Stomach (tissue), 8 donors: ENCODE measurements at regions not wholly inside any gene's neighbourhood (a gene's known extent, or its start where the extent isn't known, plus 50 kb on each side); places are given as distances from the start of the nearest gene placed in this dataset.

Source experiments
- DNase-seq, 2 donors: peaks; one replicate each; pipeline versions ENCODE4 v3.0.0 to v3.0.0-alpha.2; 2013 to 2019
- H3K27ac ChIP-seq, 5 donors: fragments of 200-600 bp in 4 of 5; sonication (generic) in 4 of 5; one replicate each; pipeline ENCODE4 v1.5.1; 2013 to 2019; ENCODE audit warnings: mild to moderate bottlenecking in 1 of 5, moderate library complexity in 1 of 5
- H3K27me3 ChIP-seq, 3 donors: fragments of 200-600 bp; sonication (generic); one replicate each; pipeline ENCODE4 v1.5.1; 2017 to 2019; ENCODE audit warnings: mixed run types in 1 of 3
- H3K36me3 ChIP-seq, 4 donors: fragments of 200-600 bp; sonication (generic); 1 replicate in 3 of 4; 2 replicates in 1 of 4; pipeline ENCODE4 v1.5.1; 2016 to 2019
- H3K4me1 ChIP-seq, 4 donors: fragments of 200-600 bp; sonication (generic); one replicate each; pipeline ENCODE4 v1.5.1; 2016 to 2019
- H3K4me3 ChIP-seq, 4 donors: fragments of 200-600 bp; sonication (generic) in 3 of 4; one replicate each; pipeline ENCODE4 v1.5.1; 2016 to 2019; ENCODE audit warnings: mild to moderate bottlenecking in 1 of 4
- H3K9me3 ChIP-seq, 4 donors: fragments of 200-600 bp; sonication (generic); one replicate each; pipeline ENCODE4 v1.5.1; 2016 to 2019
- CTCF ChIP-seq, 7 experiments: fragments of 450-650 bp in 4 of 7; fragments of 200-600 bp in 3 of 7; sonication (generic) in 3 of 7; IDR thresholded peaks; one replicate each; pipeline ENCODE4 v1.5.1; 2016 to 2019; ENCODE audit warnings: antibody characterized with exemption in 7 of 7, control low read depth in 2 of 7, mild to moderate bottlenecking in 1 of 7
- EP300 ChIP-seq: sonication (generic); formaldehyde crosslinking; IDR thresholded peaks from one replicate; pipeline ENCODE4 v1.6.1; 2017; ENCODE audit warnings: antibody characterized with exemption
- POLR2A ChIP-seq, 4 donors: fragments of 450-650 bp; IDR thresholded peaks; one replicate each; pipeline ENCODE4 v1.6.1; 2016; ENCODE audit warnings: antibody characterized with exemption in 4 of 4, control low read depth in 2 of 4, mild to moderate bottlenecking in 1 of 4, moderate library complexity in 1 of 4
- POLR2AphosphoS5 ChIP-seq, 3 donors: sonication (generic); formaldehyde crosslinking; IDR thresholded peaks; one replicate each; pipeline ENCODE4 v1.6.1; 2016; ENCODE audit warnings: antibody characterized with exemption in 3 of 3
- WGBS, 5 donors: extraction: QIAGEN DNeasy Blood & Tissue Kit in 3 of 5; methylation state at CpG; one replicate each; pipeline versions ENCODE4 v1.1.5 to v1.1.7; 2013 to 2018; 5-methylcytosine and 5-hydroxymethylcytosine counted together
- intact Hi-C: fragments of 100-400 bp; cut with DNase I; formaldehyde crosslinking; loops from one replicate; pipeline ENCODE4 v1.15.1; 2023; ENCODE audit warnings: low total_unique reads
- donor health status: healthy with polysubstance abuse.
- donor health status: Bipolar disorder and iron deficiency.
- donor health status: healthy.

- TF ChIP-seq POLR2A (IDR thresholded peaks at IDR 0.05) (no peak), EP300 (no peak), CTCF (IDR thresholded peaks at IDR 0.05) (no peak), POLR2AphosphoS5 (IDR thresholded peaks at IDR 0.05) (no peak)
- Histone ChIP-seq H3K27ac (no peak overlapping the region), H3K36me3 (no peaks in the 10 kb centered on the region), H3K9me3 (no peaks in the 10 kb centered on the region), H3K27me3 (no peaks in the 10 kb centered on the region), H3K4me3 (no peak overlapping the region), H3K4me1 (no peaks in the 10 kb centered on the region)
- DNase-seq: no peak
- intact Hi-C loops: no loop called here
- WGBS, 5 donors: 16 to 40% (median 30%) methylated on average over 1 of the region's 1 CpG
Measured at GRCh38 chr5:16306812-16307211, 127.2 kb upstream of the MARCHF11 start.

GRCh38 chr5:16304846-16305245 lies 125.3 kb upstream of the MARCHF11 start:
- Histone ChIP-seq H3K4me1 (no peaks in the 10 kb centered on the region), H3K27me3 (no peaks in the 10 kb centered on the region), H3K4me3 (no peak overlapping the region), H3K27ac (no peak overlapping the region), H3K9me3 (no peaks in the 10 kb centered on the region), H3K36me3 (no peaks in the 10 kb centered on the region)
- no peak for TF ChIP-seq EP300
- TF ChIP-seq CTCF (IDR thresholded peaks at IDR 0.05): no peak
- TF ChIP-seq POLR2A (IDR thresholded peaks at IDR 0.05): no peak
- no peak for TF ChIP-seq POLR2AphosphoS5 (IDR thresholded peaks at IDR 0.05)
- intact Hi-C loops: no loop called here
- no peak for DNase-seq
- 76 to 86% (median 86%) methylated on average over 6 of the region's 6 CpGs for WGBS, 5 donors

GRCh38 chr5:16296946-16297345 lies 117.4 kb upstream of the MARCHF11 start:
- H3K4me3 ChIP-seq: no peak overlapping the region
- intact Hi-C loops: no loop called here
- H3K27ac ChIP-seq: no peak overlapping the region
- no peaks in the 10 kb centered on the region for H3K36me3 ChIP-seq
- no peaks in the 10 kb centered on the region for H3K27me3 ChIP-seq
- H3K4me1 ChIP-seq: no peaks in the 10 kb centered on the region
- H3K9me3 ChIP-seq: peaks cover 0 to 34% (median 23%) of the 10 kb centered on the region in 4 donors
- 45 to 63% (median 51%) methylated on average over 3 of the region's 3 CpGs for WGBS, 5 donors
- DNase-seq: no peak
- TF ChIP-seq POLR2AphosphoS5 (IDR thresholded peaks at IDR 0.05) (no peak), EP300 (no peak), POLR2A (IDR thresholded peaks at IDR 0.05) (no peak), CTCF (IDR thresholded peaks at IDR 0.05) (no peak)

DNA sequence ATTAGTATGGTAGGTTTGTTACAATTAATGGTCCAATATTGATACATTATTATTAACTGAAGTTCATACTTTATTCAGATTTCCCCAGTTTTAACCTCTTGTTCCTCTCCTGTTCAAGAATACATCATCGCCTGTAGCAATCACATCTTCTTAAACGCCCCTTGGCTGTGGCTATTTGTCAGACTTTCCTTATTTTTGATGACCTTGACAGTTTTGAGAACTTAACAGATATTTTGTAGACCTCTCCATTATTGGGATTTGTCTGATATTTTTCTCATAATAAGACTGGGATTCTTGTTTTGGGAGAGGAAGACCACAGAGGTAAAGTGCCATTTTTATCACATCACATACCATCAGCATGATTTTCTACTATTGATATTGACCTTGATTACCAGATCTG lies 112.3 kb upstream of the MARCHF11 start:
- no peaks in the 10 kb centered on the region for H3K36me3 ChIP-seq
- no peaks in the 10 kb centered on the region for H3K4me1 ChIP-seq
- H3K4me3 ChIP-seq: no peak overlapping the region
- intact Hi-C loops: no loop called here
- TF ChIP-seq POLR2AphosphoS5 (IDR thresholded peaks at IDR 0.05): no peak
- no peak for TF ChIP-seq POLR2A (IDR thresholded peaks at IDR 0.05)
- no peak for TF ChIP-seq CTCF (IDR thresholded peaks at IDR 0.05)
- no peak for TF ChIP-seq EP300
- no peak for DNase-seq
- WGBS, 5 donors: 75 to 92% (median 81%) methylated on average over 2 of the region's 2 CpGs
- H3K27me3 ChIP-seq: no peaks in the 10 kb centered on the region
- H3K9me3 ChIP-seq: peaks cover 0 to 14% (median 9%) of the 10 kb centered on the region in 4 donors
- H3K27ac ChIP-seq: no peak overlapping the region
